H9 (cell line): ENCODE measurements at regions not wholly inside any gene's neighbourhood (a gene's known extent, or its start where the extent isn't known, plus 50 kb on each side); places are given as distances from the start of the nearest gene placed in this dataset.

ENCODE experiments used
- DNase-seq: peaks from one replicate; pipeline ENCODE4 v3.0.0-alpha.2; 2017
- H2AFZ ChIP-seq: one replicate; pipeline ENCODE4 v1.6.1; 2013; ENCODE audit warnings: mild to moderate bottlenecking, low read length, control low read depth, moderate library complexity
- H2AK5ac ChIP-seq: 2 replicates; pipeline ENCODE4 v1.6.1; 2013; ENCODE audit warnings: low read length, control low read depth, mixed read lengths; ENCODE audit not compliant: insufficient read length
- H2BK120ac ChIP-seq: one replicate; pipeline ENCODE4 v1.6.1; 2013; ENCODE audit warnings: low read depth, mild to moderate bottlenecking, low read length, control low read depth, inconsistent platforms; ENCODE audit not compliant: poor library complexity, severe bottlenecking
- H2BK12ac ChIP-seq: 2 replicates; pipeline ENCODE4 v1.6.1; 2013; ENCODE audit warnings: low read length, control low read depth, mixed read lengths, low read depth; ENCODE audit not compliant: insufficient read length
- H2BK15ac ChIP-seq: 2 replicates; pipeline ENCODE4 v1.6.1; 2013; ENCODE audit warnings: low read depth, low read length, control low read depth
- H2BK20ac ChIP-seq: one replicate; pipeline ENCODE4 v1.6.1; 2013; ENCODE audit warnings: low read depth, mild to moderate bottlenecking, low read length, control low read depth, inconsistent platforms; ENCODE audit not compliant: poor library complexity, severe bottlenecking
- H2BK5ac ChIP-seq: 2 replicates; pipeline ENCODE4 v1.6.1; 2013; ENCODE audit warnings: low read length, control low read depth, mixed read lengths; ENCODE audit not compliant: insufficient read length
- H3K14ac ChIP-seq: 2 replicates; pipeline ENCODE4 v1.6.1; 2013; ENCODE audit warnings: low read length, control low read depth; ENCODE audit not compliant: insufficient read depth
- H3K18ac ChIP-seq: 2 replicates; pipeline ENCODE4 v1.6.1; 2013; ENCODE audit warnings: low read depth, mild to moderate bottlenecking, mixed read lengths, low read length, control low read depth; ENCODE audit not compliant: insufficient read length
- H3K23ac ChIP-seq: 2 replicates; pipeline ENCODE4 v1.6.1; 2013; ENCODE audit warnings: low read length, control low read depth, mixed read lengths, low read depth; ENCODE audit not compliant: insufficient read length
- H3K23me2 ChIP-seq: 2 replicates; pipeline ENCODE4 v1.6.1; 2013; ENCODE audit warnings: low read depth, mild to moderate bottlenecking, mixed read lengths, low read length, control low read depth; ENCODE audit not compliant: insufficient read length, poor library complexity, severe bottlenecking
- H3K27ac ChIP-seq: 2 replicates; pipeline ENCODE4 v1.5.1; 2013; ENCODE audit warnings: low read length, control low read depth, mixed read lengths, low read depth; ENCODE audit not compliant: insufficient read length
- H3K27me3 ChIP-seq: 2 replicates; pipeline ENCODE4 v1.6.1; 2013; ENCODE audit warnings: low read length, control low read depth, inconsistent platforms; ENCODE audit not compliant: insufficient read depth
- H3K4ac ChIP-seq: 2 replicates; pipeline ENCODE4 v1.6.1; 2013; ENCODE audit warnings: low read depth, mild to moderate bottlenecking, control low read depth, inconsistent platforms, low read length, moderate library complexity
- H3K4me1 ChIP-seq: 2 replicates; pipeline ENCODE4 v1.6.1; 2013; ENCODE audit warnings: low read length, control low read depth, inconsistent platforms; ENCODE audit not compliant: insufficient read depth
- H3K4me2 ChIP-seq: 2 replicates; pipeline ENCODE4 v1.6.1; 2013; ENCODE audit warnings: low read length, control low read depth, mixed read lengths; ENCODE audit not compliant: insufficient read length, insufficient read depth
- H3K56ac ChIP-seq: 2 replicates; pipeline ENCODE4 v1.6.1; 2013; ENCODE audit warnings: low read depth, mild to moderate bottlenecking, mixed read lengths, low read length, control low read depth; ENCODE audit not compliant: insufficient read length
- H3K79me1 ChIP-seq: 2 replicates; pipeline ENCODE4 v1.6.1; 2013; ENCODE audit warnings: low read depth, mild to moderate bottlenecking, moderate library complexity, low read length, control low read depth, inconsistent platforms; ENCODE audit not compliant: insufficient read depth, poor library complexity, severe bottlenecking
- H3K79me2 ChIP-seq: 2 replicates; pipeline ENCODE4 v1.6.1; 2013; ENCODE audit warnings: low read length, control low read depth, inconsistent platforms; ENCODE audit not compliant: insufficient read depth
- H3K9ac ChIP-seq: 2 replicates; pipeline ENCODE4 v1.6.1; 2013; ENCODE audit warnings: low read length, control low read depth, mixed read lengths; ENCODE audit not compliant: insufficient read length; ENCODE audit errors: extremely low read depth
- H3K9me3 ChIP-seq: one replicate; pipeline ENCODE4 v1.6.1; 2013; ENCODE audit warnings: low read depth, low read length, inconsistent platforms; ENCODE audit not compliant: control insufficient read depth
- H3T11ph ChIP-seq: one replicate; pipeline ENCODE4 v1.6.1; 2013; ENCODE audit warnings: mild to moderate bottlenecking, low read length, control low read depth, inconsistent platforms
- H4K20me1 ChIP-seq: one replicate; pipeline ENCODE4 v1.6.1; 2013; ENCODE audit not compliant: control insufficient read depth, insufficient read length, insufficient read depth
- H4K5ac ChIP-seq: 2 replicates; pipeline ENCODE4 v1.6.1; 2013; ENCODE audit warnings: low read depth, mild to moderate bottlenecking, mixed read lengths, low read length, control low read depth; ENCODE audit not compliant: insufficient read length
- H4K8ac ChIP-seq: replicated peaks from 2 replicates; pipeline ENCODE4 v1.6.1; 2013; ENCODE audit warnings: low read length, control low read depth, mixed read lengths, low read depth; ENCODE audit not compliant: insufficient read length
- H4K91ac ChIP-seq: 2 replicates; pipeline ENCODE4 v1.6.1; 2013; ENCODE audit warnings: low read depth, mild to moderate bottlenecking, moderate library complexity, mixed read lengths, low read length, control low read depth; ENCODE audit not compliant: insufficient read length
- H3K27ac Mint-ChIP-seq, 3 experiments: 2 replicates in 2 of 3; 3 replicates in 1 of 3; pipeline ENCODE4 v1.8.0; 2020 to 2021; ENCODE audit warnings: mixed read lengths in 3 of 3, mild to moderate bottlenecking in 1 of 3, moderate library complexity in 1 of 3
- H3K27me3 Mint-ChIP-seq: 2 replicates; pipeline ENCODE4 v1.8.0; 2021; ENCODE audit warnings: low read depth, mild to moderate bottlenecking, moderate library complexity, mixed read lengths
- H3K36me3 Mint-ChIP-seq, 3 experiments: 2 replicates in 2 of 3; 3 replicates in 1 of 3; pipeline ENCODE4 v1.8.0; 2020 to 2021; ENCODE audit warnings: low read depth in 3 of 3, mixed read lengths in 3 of 3; ENCODE audit not compliant: insufficient read depth in 1 of 3
- H3K4me1 Mint-ChIP-seq, 2 experiments: 2 replicates each; pipeline ENCODE4 v1.8.0; 2020; ENCODE audit warnings: mixed read lengths in 2 of 2
- H3K4me3 Mint-ChIP-seq, 2 experiments: 2 replicates in 1 of 2; 3 replicates in 1 of 2; pipeline ENCODE4 v1.8.0; 2020 to 2021; ENCODE audit warnings: mild to moderate bottlenecking in 2 of 2, mixed read lengths in 2 of 2, moderate library complexity in 1 of 2
- H3K9me3 Mint-ChIP-seq, 2 experiments: 2 replicates in 1 of 2; 3 replicates in 1 of 2; pipeline ENCODE4 v1.8.0; 2020; ENCODE audit warnings: mild to moderate bottlenecking in 2 of 2, mixed read lengths in 2 of 2, moderate library complexity in 1 of 2
- WGBS: extraction: QIAGEN DNeasy Blood & Tissue Kit; methylation state at CpG from one replicate; pipeline ENCODE4 v1.1.7; 2013; ENCODE audit warnings: missing lambda C conversion rate, low lambda C conversion rate, mixed read lengths; ENCODE audit not compliant: insufficient read length; ENCODE audit errors: extremely low coverage; 5-methylcytosine and 5-hydroxymethylcytosine counted together
- TF ChIP-seq, protein P1 (sequence below): fragments of 200-600 bp; sonication (generic); conservative IDR thresholded peaks from 3 replicates; pipeline ENCODE4 v1.8.0; 2021; ENCODE audit warnings: antibody characterized with exemption, mild to moderate bottlenecking

DNA sequence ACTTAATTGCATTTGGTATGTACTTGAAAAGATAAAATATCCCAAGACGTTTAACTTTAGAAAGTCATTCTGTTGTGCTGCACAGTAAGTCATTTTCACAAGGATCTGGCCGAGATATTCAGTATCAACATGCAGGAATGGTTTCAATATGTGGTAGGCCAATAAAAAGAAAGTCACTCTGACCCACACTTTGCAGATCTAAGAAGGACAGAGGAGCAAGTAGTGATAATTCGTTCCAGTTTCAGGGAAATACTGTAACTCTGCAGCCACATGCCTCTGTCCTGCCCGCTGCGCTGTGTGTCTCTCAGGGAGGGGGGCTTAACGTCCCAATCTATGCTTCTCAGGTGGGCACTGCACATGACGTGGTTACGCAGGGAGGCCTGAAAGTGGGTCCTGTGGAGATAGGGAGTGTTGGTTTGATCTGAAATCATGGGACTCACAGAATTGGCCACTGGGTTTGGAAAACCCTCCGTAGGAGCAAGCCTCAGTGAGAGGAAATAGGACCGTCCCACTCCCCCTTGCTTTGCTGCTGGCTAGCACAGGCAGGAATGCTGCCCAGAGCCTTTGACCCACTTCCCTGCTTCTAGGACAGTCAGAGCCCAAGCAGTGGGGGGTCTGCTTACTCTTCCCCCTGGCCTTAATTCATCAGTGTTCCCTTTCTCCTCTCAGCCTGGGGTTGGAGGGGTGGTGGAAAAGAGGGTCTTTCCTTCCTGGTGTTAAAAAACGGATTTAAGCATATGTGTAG, 314.7 kb upstream of the SPRED2 start:
- DNase-seq: peak; percentile 61
- Histone ChIP-seq H2AK5ac (no peak overlapping the region), H4K20me1 (no peaks in the 10 kb centered on the region), H4K91ac (no peak overlapping the region), H3K23ac (no peak overlapping the region), H3K27ac (no peak overlapping the region), H2BK20ac (no peak overlapping the region), H2BK15ac (no peak overlapping the region), H2BK120ac (no peak overlapping the region), H3K14ac (no peak overlapping the region), H3K18ac (no peak overlapping the region), H3K9me3 (no peaks in the 10 kb centered on the region), H3K9ac (no peak overlapping the region), H3K4ac (no peak overlapping the region), H3K56ac (no peak overlapping the region), H2BK12ac (no peak overlapping the region), H3K23me2 (no peaks in the 10 kb centered on the region), H2BK5ac (no peak overlapping the region), H2AFZ (no peak overlapping the region), H4K5ac (no peak overlapping the region), H3K4me2 (no peak overlapping the region), H3K79me1 (no peaks in the 10 kb centered on the region), H3T11ph (no peak overlapping the region), H4K8ac (no peak overlapping the region), H3K27me3 (no peaks in the 10 kb centered on the region), H3K4me1 (no peaks in the 10 kb centered on the region), H3K79me2 (no peaks in the 10 kb centered on the region)
- Mint-ChIP-seq H3K27me3 (peaks cover 3% of the 10 kb centered on the region), H3K36me3 (no peaks in the 10 kb centered on the region), H3K4me1 (peaks cover 11% of the 10 kb centered on the region in 2 experiments), H3K4me3 (no peak overlapping the region), H3K9me3 (no peaks in the 10 kb centered on the region; a peak in 2 of 5 replicates), H3K27ac (no peak overlapping the region)
- WGBS: no CpG with 5 or more reads among the region's 11 CpGs
- TF ChIP-seq, protein P1, sequence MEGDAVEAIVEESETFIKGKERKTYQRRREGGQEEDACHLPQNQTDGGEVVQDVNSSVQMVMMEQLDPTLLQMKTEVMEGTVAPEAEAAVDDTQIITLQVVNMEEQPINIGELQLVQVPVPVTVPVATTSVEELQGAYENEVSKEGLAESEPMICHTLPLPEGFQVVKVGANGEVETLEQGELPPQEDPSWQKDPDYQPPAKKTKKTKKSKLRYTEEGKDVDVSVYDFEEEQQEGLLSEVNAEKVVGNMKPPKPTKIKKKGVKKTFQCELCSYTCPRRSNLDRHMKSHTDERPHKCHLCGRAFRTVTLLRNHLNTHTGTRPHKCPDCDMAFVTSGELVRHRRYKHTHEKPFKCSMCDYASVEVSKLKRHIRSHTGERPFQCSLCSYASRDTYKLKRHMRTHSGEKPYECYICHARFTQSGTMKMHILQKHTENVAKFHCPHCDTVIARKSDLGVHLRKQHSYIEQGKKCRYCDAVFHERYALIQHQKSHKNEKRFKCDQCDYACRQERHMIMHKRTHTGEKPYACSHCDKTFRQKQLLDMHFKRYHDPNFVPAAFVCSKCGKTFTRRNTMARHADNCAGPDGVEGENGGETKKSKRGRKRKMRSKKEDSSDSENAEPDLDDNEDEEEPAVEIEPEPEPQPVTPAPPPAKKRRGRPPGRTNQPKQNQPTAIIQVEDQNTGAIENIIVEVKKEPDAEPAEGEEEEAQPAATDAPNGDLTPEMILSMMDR: no peak
